Neural cell (in vitro differentiated cells): ENCODE measurements at regions not wholly inside any gene's neighbourhood (a gene's known extent, or its start where the extent isn't known, plus 50 kb on each side); places are given as distances from the start of the nearest gene placed in this dataset.

ENCODE experiments used
- H2AFZ ChIP-seq: fragments of 200-600, 300-800 bp; sonication (generic), shearing (Covaris generic); 2 replicates; pipeline ENCODE4 v1.6.0; 2014; ENCODE audit warnings: low read depth, mild to moderate bottlenecking, antibody characterized with exemption, low read length, moderate library complexity
- H3F3A ChIP-seq: fragments of 200-600 bp; shearing (Covaris generic); 2 replicates; pipeline ENCODE4 v1.6.1; 2016; ENCODE audit warnings: mild to moderate bottlenecking, moderate library complexity, mixed read lengths, antibody characterized with exemption, low read length; ENCODE audit not compliant: insufficient read depth, poor library complexity, severe bottlenecking
- H3K27ac ChIP-seq: fragments of 200-600, 300-800 bp; sonication (generic), shearing (Covaris generic); 2 replicates; pipeline ENCODE4 v1.5.1; 2014; ENCODE audit warnings: mild to moderate bottlenecking, low read length, moderate library complexity
- H3K27me3 ChIP-seq: fragments of 300-800, 200-600 bp; sonication (generic), shearing (Covaris generic); 2 replicates; pipeline ENCODE4 v1.6.0; 2014; ENCODE audit warnings: mild to moderate bottlenecking, low read depth, low read length, moderate library complexity; ENCODE audit not compliant: insufficient read depth
- H3K36me3 ChIP-seq: fragments of 300-800, 200-600 bp; sonication (generic), shearing (Covaris generic); 2 replicates; pipeline ENCODE4 v1.5.1; 2014; ENCODE audit warnings: mild to moderate bottlenecking, antibody characterized with exemption, low read length, moderate library complexity; ENCODE audit not compliant: insufficient read depth
- H3K4me2 ChIP-seq: fragments of 300-800, 200-600 bp; sonication (generic), shearing (Covaris generic); 2 replicates; pipeline ENCODE4 v1.6.0; 2014; ENCODE audit warnings: mild to moderate bottlenecking, low read length
- H3K4me3 ChIP-seq: fragments of 300-800, 200-600 bp; sonication (generic), shearing (Covaris generic); 2 replicates; pipeline ENCODE4 v1.5.1; 2014; ENCODE audit warnings: mild to moderate bottlenecking, low read length, moderate library complexity
- H3K79me2 ChIP-seq: fragments of 200-600 bp; shearing (Covaris generic); replicated peaks from 2 replicates; pipeline ENCODE4 v1.6.0; 2014; ENCODE audit warnings: mild to moderate bottlenecking, low read length, moderate library complexity; ENCODE audit not compliant: insufficient read depth
- H3K9ac ChIP-seq: fragments of 300-800, 200-600 bp; sonication (generic), shearing (Covaris generic); 2 replicates; pipeline ENCODE4 v1.6.1; 2016; ENCODE audit warnings: mild to moderate bottlenecking, low read length, mixed read lengths
- H3K9me2 ChIP-seq: fragments of 200-600 bp; shearing (Covaris generic); 2 replicates; pipeline ENCODE4 v1.6.1; 2016; ENCODE audit warnings: mild to moderate bottlenecking, low read length, mixed read lengths; ENCODE audit not compliant: insufficient read depth
- H3K9me3 ChIP-seq: fragments of 200-600, 300-800 bp; sonication (generic), shearing (Covaris generic); 2 replicates; pipeline ENCODE4 v1.6.1; 2016; ENCODE audit warnings: mild to moderate bottlenecking, mixed run types, low read length, moderate library complexity, mixed read lengths
- H4K20me1 ChIP-seq: fragments of 200-600 bp; shearing (Covaris generic); 2 replicates; pipeline ENCODE4 v1.6.1; 2016; ENCODE audit warnings: mild to moderate bottlenecking, mixed run types; ENCODE audit not compliant: insufficient read depth
- CTCF ChIP-seq: fragments of 450-650 bp; IDR thresholded peaks from 2 replicates; pipeline ENCODE4 v1.5.1; 2014; ENCODE audit warnings: antibody characterized with exemption, mild to moderate bottlenecking, moderate library complexity; ENCODE audit not compliant: poor library complexity, severe bottlenecking
- EP300 ChIP-seq: fragments of 450-650 bp; conservative IDR thresholded peaks from 2 replicates; pipeline ENCODE4 v1.6.1; 2014; ENCODE audit warnings: antibody characterized with exemption, mild to moderate bottlenecking, moderate library complexity; ENCODE audit not compliant: poor library complexity, severe bottlenecking
- EZH2 ChIP-seq: fragments of 200-600, 300-800 bp; shearing (Covaris generic), sonication (generic); IDR thresholded peaks from 2 replicates; pipeline ENCODE4 v1.6.1; 2014; ENCODE audit warnings: antibody characterized with exemption, low read length, borderline replicate concordance, mild to moderate bottlenecking; ENCODE audit not compliant: insufficient read depth, poor library complexity, severe bottlenecking
- MXI1 ChIP-seq: fragments of 450-650 bp; conservative IDR thresholded peaks from 2 replicates; pipeline ENCODE4 v1.6.1; 2014; ENCODE audit warnings: antibody characterized with exemption, mild to moderate bottlenecking; ENCODE audit not compliant: poor library complexity, severe bottlenecking
- POLR2AphosphoS5 ChIP-seq: IDR thresholded peaks from 2 replicates; pipeline ENCODE4 v1.6.1; 2012
- RAD21 ChIP-seq: fragments of 450-650 bp; conservative IDR thresholded peaks from 2 replicates; pipeline ENCODE4 v1.6.1; 2014; ENCODE audit warnings: antibody characterized with exemption, mild to moderate bottlenecking, moderate library complexity
- REST ChIP-seq: IDR thresholded peaks from 2 replicates; pipeline ENCODE4 v1.6.1; 2012; ENCODE audit warnings: borderline replicate concordance
- SMC3 ChIP-seq: fragments of 450-650 bp; conservative IDR thresholded peaks from 2 replicates; pipeline ENCODE4 v1.6.1; 2014; ENCODE audit warnings: antibody characterized with exemption, mild to moderate bottlenecking, moderate library complexity; ENCODE audit not compliant: poor library complexity
- TAF1 ChIP-seq: IDR thresholded peaks from 2 replicates; pipeline ENCODE4 v1.6.1; 2012; ENCODE audit warnings: low read depth

- no peaks in the 10 kb centered on the region for H3K9me3 ChIP-seq
- H3K4me3 ChIP-seq = no peak overlapping the region
- no peak overlapping the region for H3K27ac ChIP-seq
- H3K9me2 ChIP-seq = no peaks in the 10 kb centered on the region
- H3K79me2 ChIP-seq = no peaks in the 10 kb centered on the region
- no peak overlapping the region for H3K4me2 ChIP-seq
- no peaks in the 10 kb centered on the region for H3F3A ChIP-seq
- no peak overlapping the region for H2AFZ ChIP-seq
- no peaks in the 10 kb centered on the region for H3K27me3 ChIP-seq
- no peaks in the 10 kb centered on the region for H3K36me3 ChIP-seq
- TF ChIP-seq RAD21 (no peak), POLR2AphosphoS5 (no peak), CTCF (no peak)
- no peak overlapping the region for H3K9ac ChIP-seq
- H4K20me1 ChIP-seq = no peaks in the 10 kb centered on the region
Observed at GRCh38 chrX:98111684-98112083, 1228.0 kb downstream of the RPA4 start.

- Histone ChIP-seq H3K27ac (no peak overlapping the region), H3F3A (no peaks in the 10 kb centered on the region), H3K4me3 (no peak overlapping the region), H3K36me3 (no peaks in the 10 kb centered on the region), H3K27me3 (no peaks in the 10 kb centered on the region), H2AFZ (no peak overlapping the region), H3K9me2 (no peaks in the 10 kb centered on the region), H4K20me1 (no peaks in the 10 kb centered on the region), H3K9ac (no peak overlapping the region), H3K79me2 (no peaks in the 10 kb centered on the region), H3K4me2 (no peak overlapping the region), H3K9me3 (no peaks in the 10 kb centered on the region)
- TF ChIP-seq POLR2AphosphoS5 (no peak), SMC3 (no peak), REST (no peak), CTCF (no peak), EZH2 (no peak), MXI1 (no peak), EP300 (no peak), RAD21 (no peak), TAF1 (no peak)
Observed at GRCh38 chrX:98114021-98114420, 1230.3 kb downstream of the RPA4 start.
